ENCODE measurements at regions not wholly inside any gene's neighbourhood (a gene's known extent, or its start where the extent isn't known, plus 50 kb on each side); places are given as distances from the start of the nearest gene placed in this dataset.

DNA sequence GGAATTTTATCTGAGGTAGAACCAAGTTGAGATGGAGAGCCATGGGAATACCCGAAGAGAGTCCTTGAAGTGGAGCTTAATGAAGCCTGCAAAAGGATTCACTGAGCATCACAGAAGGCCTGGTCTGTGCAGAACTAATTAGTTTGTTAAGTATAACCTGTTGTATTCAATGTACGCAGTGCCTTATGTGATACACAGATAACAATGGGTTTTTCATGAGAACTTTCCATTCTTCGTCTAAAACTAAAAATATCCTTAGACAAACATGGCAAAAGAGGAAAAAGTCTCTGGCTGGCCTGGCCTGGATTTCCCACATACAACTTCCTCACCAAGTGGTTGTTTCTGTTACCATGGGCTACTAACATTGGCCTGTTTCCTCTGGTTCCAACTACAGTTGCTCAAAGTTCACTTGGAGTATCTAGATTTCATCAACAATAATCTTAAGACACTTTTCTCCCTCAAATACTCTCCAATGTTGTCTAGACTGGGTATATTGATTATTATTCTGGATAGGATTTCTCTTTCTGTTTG is 237.6 kb upstream of the ZNF462 start:
- Mint-ChIP-seq H3K36me3 (ENCODE audit: unreplicated experiment) (no peaks in the 10 kb centered on the region), H3K4me1 (ENCODE audit: low read depth, unreplicated experiment) (peaks cover 12% of the 10 kb centered on the region), H3K9me3 (ENCODE audit: unreplicated experiment) (peaks cover 2% of the 10 kb centered on the region), H3K4me3 (ENCODE audit: unreplicated experiment) (no peak overlapping the region), H3K27me3 (ENCODE audit: unreplicated experiment) (no peaks in the 10 kb centered on the region), H3K27ac (ENCODE audit: unreplicated experiment) (no peak overlapping the region)
- TF ChIP-seq, protein P1, sequence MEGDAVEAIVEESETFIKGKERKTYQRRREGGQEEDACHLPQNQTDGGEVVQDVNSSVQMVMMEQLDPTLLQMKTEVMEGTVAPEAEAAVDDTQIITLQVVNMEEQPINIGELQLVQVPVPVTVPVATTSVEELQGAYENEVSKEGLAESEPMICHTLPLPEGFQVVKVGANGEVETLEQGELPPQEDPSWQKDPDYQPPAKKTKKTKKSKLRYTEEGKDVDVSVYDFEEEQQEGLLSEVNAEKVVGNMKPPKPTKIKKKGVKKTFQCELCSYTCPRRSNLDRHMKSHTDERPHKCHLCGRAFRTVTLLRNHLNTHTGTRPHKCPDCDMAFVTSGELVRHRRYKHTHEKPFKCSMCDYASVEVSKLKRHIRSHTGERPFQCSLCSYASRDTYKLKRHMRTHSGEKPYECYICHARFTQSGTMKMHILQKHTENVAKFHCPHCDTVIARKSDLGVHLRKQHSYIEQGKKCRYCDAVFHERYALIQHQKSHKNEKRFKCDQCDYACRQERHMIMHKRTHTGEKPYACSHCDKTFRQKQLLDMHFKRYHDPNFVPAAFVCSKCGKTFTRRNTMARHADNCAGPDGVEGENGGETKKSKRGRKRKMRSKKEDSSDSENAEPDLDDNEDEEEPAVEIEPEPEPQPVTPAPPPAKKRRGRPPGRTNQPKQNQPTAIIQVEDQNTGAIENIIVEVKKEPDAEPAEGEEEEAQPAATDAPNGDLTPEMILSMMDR (IDR thresholded peaks at IDR 0.05; ENCODE audit: partially characterized antibody, unreplicated experiment) = no peak
- DNase-seq = no peak

DNA sequence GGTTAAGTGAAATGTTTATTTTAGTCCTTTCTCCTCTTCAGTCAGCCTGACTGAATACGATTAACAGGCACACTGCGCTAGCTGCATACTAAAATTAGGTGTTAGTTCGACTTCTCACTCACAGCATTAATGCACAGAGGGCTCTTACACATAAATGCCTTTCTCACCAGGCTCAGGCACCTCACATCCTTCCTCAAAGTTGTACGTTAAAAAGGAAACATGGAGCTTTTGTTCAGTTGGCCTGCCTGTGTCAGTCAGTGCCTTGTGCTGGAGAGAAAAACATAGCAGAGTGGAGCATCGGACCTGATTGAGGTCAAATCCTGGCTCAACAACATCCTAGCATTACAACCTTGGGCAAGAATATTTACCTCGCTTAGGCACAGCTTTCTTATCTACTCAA is 236.0 kb upstream of the ZNF462 start:
- DNase-seq = no peak
- Mint-ChIP-seq H3K9me3 (ENCODE audit: unreplicated experiment) (no peaks in the 10 kb centered on the region), H3K4me1 (ENCODE audit: low read depth, unreplicated experiment) (no peaks in the 10 kb centered on the region), H3K27ac (ENCODE audit: unreplicated experiment) (no peak overlapping the region), H3K27me3 (ENCODE audit: unreplicated experiment) (no peaks in the 10 kb centered on the region), H3K36me3 (ENCODE audit: unreplicated experiment) (no peaks in the 10 kb centered on the region), H3K4me3 (ENCODE audit: unreplicated experiment) (no peak overlapping the region)
- TF ChIP-seq, protein P1 (IDR thresholded peaks at IDR 0.05; ENCODE audit: partially characterized antibody, unreplicated experiment) = no peak

DNA sequence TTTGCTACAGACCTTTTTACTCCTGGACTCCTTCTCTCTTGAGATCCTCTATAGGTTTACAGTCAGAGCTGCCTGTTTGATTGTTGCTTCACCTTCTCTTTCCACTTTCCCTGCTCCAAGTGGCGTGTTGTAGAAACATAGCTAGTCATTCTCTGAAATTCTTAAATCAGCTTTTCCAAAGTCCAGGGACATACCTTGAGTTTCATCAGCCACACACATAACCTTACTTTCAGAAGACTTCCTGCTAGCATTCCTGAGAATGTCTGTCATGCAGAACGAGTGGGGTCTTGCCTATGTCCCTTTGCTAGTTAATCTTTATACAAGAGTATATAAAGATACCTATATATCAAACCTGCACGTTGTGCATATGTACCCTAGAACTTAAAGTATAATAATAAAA is 230.3 kb upstream of the ZNF462 start:
- TF ChIP-seq, protein P1 (IDR thresholded peaks at IDR 0.05; ENCODE audit: partially characterized antibody, unreplicated experiment) = no peak
- Mint-ChIP-seq H3K9me3 (ENCODE audit: unreplicated experiment) (no peaks in the 10 kb centered on the region), H3K27me3 (ENCODE audit: unreplicated experiment) (no peaks in the 10 kb centered on the region), H3K4me1 (ENCODE audit: low read depth, unreplicated experiment) (no peaks in the 10 kb centered on the region), H3K36me3 (ENCODE audit: unreplicated experiment) (no peaks in the 10 kb centered on the region), H3K4me3 (ENCODE audit: unreplicated experiment) (no peak overlapping the region), H3K27ac (ENCODE audit: unreplicated experiment) (no peak overlapping the region)
- no peak for DNase-seq

DNA sequence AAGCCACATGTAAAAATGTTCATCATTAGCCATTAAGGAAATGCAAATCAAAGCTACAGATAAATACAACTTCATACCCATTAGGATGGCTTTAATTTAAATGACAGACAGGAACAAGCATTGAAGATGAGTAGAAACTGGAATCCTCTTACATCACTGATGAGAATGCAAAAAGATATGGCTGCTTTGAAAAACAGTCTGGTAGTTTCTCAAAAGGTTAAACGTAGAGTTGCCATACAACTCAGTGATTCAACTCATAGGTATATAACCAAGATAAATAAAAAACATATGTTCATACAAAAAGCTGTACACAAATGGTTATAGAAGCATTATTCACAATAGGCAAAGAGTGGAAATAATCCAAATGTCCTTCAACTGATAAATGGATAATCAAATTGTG is 228.8 kb upstream of the ZNF462 start:
- Mint-ChIP-seq H3K36me3 (ENCODE audit: unreplicated experiment) (no peaks in the 10 kb centered on the region), H3K4me1 (ENCODE audit: low read depth, unreplicated experiment) (no peaks in the 10 kb centered on the region), H3K9me3 (ENCODE audit: unreplicated experiment) (no peaks in the 10 kb centered on the region), H3K4me3 (ENCODE audit: unreplicated experiment) (no peak overlapping the region), H3K27me3 (ENCODE audit: unreplicated experiment) (no peaks in the 10 kb centered on the region), H3K27ac (ENCODE audit: unreplicated experiment) (no peak overlapping the region)
- TF ChIP-seq, protein P1 (IDR thresholded peaks at IDR 0.05; ENCODE audit: partially characterized antibody, unreplicated experiment) = no peak
- DNase-seq = no peak

DNA sequence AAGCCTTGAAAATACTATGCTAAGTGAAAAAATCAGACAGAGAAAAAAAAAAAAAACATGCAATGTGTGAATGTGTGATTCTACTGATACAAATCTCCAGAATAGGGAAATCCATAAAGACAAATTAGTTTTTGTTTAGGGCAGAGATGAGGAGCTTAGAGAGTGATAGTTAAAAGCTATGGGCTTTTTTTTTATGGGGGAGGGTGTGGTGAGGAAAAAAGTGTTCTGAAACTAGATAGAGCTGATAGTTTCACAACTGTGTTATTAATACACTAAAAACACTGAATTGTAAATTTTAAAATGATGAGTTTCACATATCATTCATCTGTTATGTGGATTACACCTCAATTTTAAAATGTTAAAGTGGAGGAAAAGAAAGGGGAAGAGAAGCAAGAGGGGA is 228.3 kb upstream of the ZNF462 start:
- TF ChIP-seq, protein P1 (IDR thresholded peaks at IDR 0.05; ENCODE audit: partially characterized antibody, unreplicated experiment) = no peak
- Mint-ChIP-seq H3K27me3 (ENCODE audit: unreplicated experiment) (no peaks in the 10 kb centered on the region), H3K36me3 (ENCODE audit: unreplicated experiment) (no peaks in the 10 kb centered on the region), H3K27ac (ENCODE audit: unreplicated experiment) (no peak overlapping the region), H3K9me3 (ENCODE audit: unreplicated experiment) (no peaks in the 10 kb centered on the region), H3K4me1 (ENCODE audit: low read depth, unreplicated experiment) (no peaks in the 10 kb centered on the region), H3K4me3 (ENCODE audit: unreplicated experiment) (no peak overlapping the region)
- DNase-seq = no peak

Measured in glutamatergic neuron (in vitro differentiated cells).